ENCODE measurements at regions not wholly inside any gene's neighbourhood (a gene's known extent, or its start where the extent isn't known, plus 50 kb on each side); places are given as distances from the start of the nearest gene placed in this dataset.

- H3K27ac ChIP-seq = no peak overlapping the region
- H3K27me3 ChIP-seq (replicated peaks; ENCODE audit: insufficient read depth) = no peaks in the 10 kb centered on the region
- no peaks in the 10 kb centered on the region for H3K9me3 ChIP-seq
- no peaks in the 10 kb centered on the region for H3K4me1 ChIP-seq (replicated peaks)
- intact Hi-C loops (cut with DNase I) = no loop called here
- H3K4me3 ChIP-seq = no peak overlapping the region
- TF ChIP-seq POLR2A (IDR thresholded peaks at IDR 0.05) (no peak), POLR2AphosphoS5 (IDR thresholded peaks at IDR 0.05) (no peak), CTCF (IDR thresholded peaks at IDR 0.05) (no peak)
- WGBS = 62% methylated on average over 11 of the region's 11 CpGs
- no peak for DNase-seq (ENCODE audit: low spot score)
- no peaks in the 10 kb centered on the region for H3K36me3 ChIP-seq
Measured at GRCh38 chr7:153322991-153323390, 563.4 kb downstream of the ACTR3B start.

- no peak for TF ChIP-seq CTCF (IDR thresholded peaks at IDR 0.05)
- TF ChIP-seq POLR2AphosphoS5 (IDR thresholded peaks at IDR 0.05) = no peak
- no peak for TF ChIP-seq POLR2A (IDR thresholded peaks at IDR 0.05)
- H3K9me3 ChIP-seq = no peaks in the 10 kb centered on the region
- intact Hi-C loops (cut with DNase I) = no loop called here
- no peaks in the 10 kb centered on the region for H3K4me1 ChIP-seq (replicated peaks)
- no peaks in the 10 kb centered on the region for H3K36me3 ChIP-seq
- no peak overlapping the region for H3K27ac ChIP-seq
- no peak for DNase-seq (ENCODE audit: low spot score)
- H3K27me3 ChIP-seq (replicated peaks; ENCODE audit: insufficient read depth) = no peaks in the 10 kb centered on the region
- 73% methylated on average over 5 of the region's 5 CpGs for WGBS
- H3K4me3 ChIP-seq = no peak overlapping the region
Measured at GRCh38 chr7:153324094-153324493, 564.5 kb downstream of the ACTR3B start.

- no peak for DNase-seq (ENCODE audit: low spot score)
- no peaks in the 10 kb centered on the region for H3K4me1 ChIP-seq (replicated peaks)
- intact Hi-C loops (cut with DNase I) = no loop called here
- no peaks in the 10 kb centered on the region for H3K27me3 ChIP-seq (replicated peaks; ENCODE audit: insufficient read depth)
- H3K36me3 ChIP-seq = no peaks in the 10 kb centered on the region
- no peaks in the 10 kb centered on the region for H3K9me3 ChIP-seq
- no peak overlapping the region for H3K27ac ChIP-seq
- TF ChIP-seq CTCF (IDR thresholded peaks at IDR 0.05) = no peak
- TF ChIP-seq POLR2AphosphoS5 (IDR thresholded peaks at IDR 0.05) = no peak
- no peak for TF ChIP-seq POLR2A (IDR thresholded peaks at IDR 0.05)
- no peak overlapping the region for H3K4me3 ChIP-seq
- 88% methylated on average over 9 of the region's 9 CpGs for WGBS
Measured at GRCh38 chr7:153327683-153328082, 568.1 kb downstream of the ACTR3B start.

- no peak for DNase-seq (ENCODE audit: low spot score)
- Histone ChIP-seq H3K36me3 (no peaks in the 10 kb centered on the region), H3K4me1 (replicated peaks) (no peaks in the 10 kb centered on the region), H3K4me3 (no peak overlapping the region), H3K27me3 (replicated peaks; ENCODE audit: insufficient read depth) (no peaks in the 10 kb centered on the region), H3K9me3 (no peaks in the 10 kb centered on the region), H3K27ac (no peak overlapping the region)
- WGBS = 95% methylated on average over 3 of the region's 3 CpGs
- TF ChIP-seq CTCF (IDR thresholded peaks at IDR 0.05) (no peak), POLR2A (IDR thresholded peaks at IDR 0.05) (no peak), POLR2AphosphoS5 (IDR thresholded peaks at IDR 0.05) (no peak)
- intact Hi-C loops (cut with DNase I) = no loop called here
Measured at GRCh38 chr7:153331427-153331826, 571.9 kb downstream of the ACTR3B start.

- Histone ChIP-seq H3K27ac (no peak overlapping the region), H3K4me3 (no peak overlapping the region), H3K9me3 (no peaks in the 10 kb centered on the region), H3K36me3 (no peaks in the 10 kb centered on the region), H3K4me1 (replicated peaks) (no peaks in the 10 kb centered on the region), H3K27me3 (replicated peaks; ENCODE audit: insufficient read depth) (no peaks in the 10 kb centered on the region)
- intact Hi-C loops (cut with DNase I) = no loop called here
- no peak for DNase-seq (ENCODE audit: low spot score)
- TF ChIP-seq CTCF (IDR thresholded peaks at IDR 0.05) (no peak), POLR2A (IDR thresholded peaks at IDR 0.05) (no peak), POLR2AphosphoS5 (IDR thresholded peaks at IDR 0.05) (no peak)
- 84% methylated on average over 5 of the region's 5 CpGs for WGBS
Measured at GRCh38 chr7:153354071-153354470, 594.5 kb downstream of the ACTR3B start.

Measured in prostate gland (tissue), 2 donors.